ENCODE measurements at regions not wholly inside any gene's neighbourhood (a gene's known extent, or its start where the extent isn't known, plus 50 kb on each side); places are given as distances from the start of the nearest gene placed in this dataset.

DNA sequence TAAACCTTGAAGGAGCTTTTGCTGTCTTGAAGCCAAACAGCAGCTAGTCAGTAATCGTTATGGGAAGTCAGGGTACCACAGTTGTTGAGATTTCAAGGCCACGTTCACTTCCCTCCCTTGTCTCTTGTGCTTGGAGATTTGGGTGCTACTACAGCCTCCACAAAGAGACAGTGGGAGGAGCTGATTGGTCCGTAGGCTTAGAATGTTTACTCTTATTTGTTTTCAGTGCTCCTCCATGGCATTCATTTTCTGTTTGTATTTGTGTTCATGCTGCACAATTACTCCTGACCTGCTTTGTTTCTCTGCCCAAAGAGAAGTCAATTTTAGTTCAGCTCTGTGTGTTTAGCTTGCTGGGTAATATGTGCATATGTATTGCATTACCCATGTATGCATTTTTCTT lies 147.7 kb downstream of the PRL start:
- TF ChIP-seq, protein P1, sequence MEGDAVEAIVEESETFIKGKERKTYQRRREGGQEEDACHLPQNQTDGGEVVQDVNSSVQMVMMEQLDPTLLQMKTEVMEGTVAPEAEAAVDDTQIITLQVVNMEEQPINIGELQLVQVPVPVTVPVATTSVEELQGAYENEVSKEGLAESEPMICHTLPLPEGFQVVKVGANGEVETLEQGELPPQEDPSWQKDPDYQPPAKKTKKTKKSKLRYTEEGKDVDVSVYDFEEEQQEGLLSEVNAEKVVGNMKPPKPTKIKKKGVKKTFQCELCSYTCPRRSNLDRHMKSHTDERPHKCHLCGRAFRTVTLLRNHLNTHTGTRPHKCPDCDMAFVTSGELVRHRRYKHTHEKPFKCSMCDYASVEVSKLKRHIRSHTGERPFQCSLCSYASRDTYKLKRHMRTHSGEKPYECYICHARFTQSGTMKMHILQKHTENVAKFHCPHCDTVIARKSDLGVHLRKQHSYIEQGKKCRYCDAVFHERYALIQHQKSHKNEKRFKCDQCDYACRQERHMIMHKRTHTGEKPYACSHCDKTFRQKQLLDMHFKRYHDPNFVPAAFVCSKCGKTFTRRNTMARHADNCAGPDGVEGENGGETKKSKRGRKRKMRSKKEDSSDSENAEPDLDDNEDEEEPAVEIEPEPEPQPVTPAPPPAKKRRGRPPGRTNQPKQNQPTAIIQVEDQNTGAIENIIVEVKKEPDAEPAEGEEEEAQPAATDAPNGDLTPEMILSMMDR (IDR thresholded peaks at IDR 0.05; ENCODE audit: insufficient read depth, low read length, poor library complexity, severe bottlenecking): no peak
- Histone ChIP-seq H3K36me3 (ENCODE audit: control insufficient read depth, insufficient read depth, low read length) (no peaks in the 10 kb centered on the region), H3K4me3 (ENCODE audit: low read depth, low read length) (no peak overlapping the region), H3K27me3 (ENCODE audit: control insufficient read depth, insufficient read depth, low read length) (no peaks in the 10 kb centered on the region)
- no peak for DNase-seq (ENCODE audit: low read depth)

DNA sequence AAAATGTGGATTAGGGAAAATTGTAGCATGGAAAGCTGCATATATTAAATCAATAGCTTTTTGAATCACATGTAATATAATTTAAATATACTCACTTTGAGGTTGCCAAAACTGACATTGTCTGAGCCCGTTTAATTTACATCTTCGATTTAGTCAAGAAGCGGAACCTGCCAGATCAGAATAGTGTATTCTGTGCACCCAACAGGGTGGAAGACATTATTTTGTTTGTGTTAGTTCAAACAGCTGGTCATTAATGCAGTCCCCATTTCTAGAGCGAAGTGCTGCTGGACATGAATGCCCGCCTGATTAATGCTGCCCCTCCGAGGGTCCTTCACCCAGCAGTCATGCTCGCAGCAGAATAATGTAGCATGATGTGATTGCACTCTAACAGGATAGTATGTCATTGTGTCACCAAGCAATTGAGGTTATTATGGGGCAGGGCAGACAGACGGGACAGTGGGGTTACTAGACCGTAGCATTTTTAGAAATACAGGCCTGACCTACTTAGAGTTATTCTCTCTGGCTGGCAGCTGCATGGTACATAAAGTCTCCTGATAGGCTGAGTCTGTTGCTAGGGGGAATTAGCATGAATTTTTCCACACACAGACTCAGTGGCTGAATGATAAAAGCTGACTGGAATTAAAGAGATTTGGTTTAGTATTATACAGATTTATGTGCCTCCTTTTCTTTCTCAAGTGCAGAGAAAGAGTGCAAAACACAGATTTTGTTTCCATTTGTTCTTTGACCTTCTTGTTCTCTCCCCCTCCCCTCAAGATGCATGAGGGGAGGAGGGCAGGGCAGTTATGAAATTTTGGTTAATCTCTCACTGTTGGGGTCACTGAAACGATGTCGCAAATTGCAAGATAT lies 147.1 kb downstream of the PRL start:
- Histone ChIP-seq H3K27me3 (ENCODE audit: control insufficient read depth, insufficient read depth, low read length) (no peaks in the 10 kb centered on the region), H3K36me3 (ENCODE audit: control insufficient read depth, insufficient read depth, low read length) (no peaks in the 10 kb centered on the region), H3K4me3 (ENCODE audit: low read depth, low read length) (no peak overlapping the region)
- DNase-seq (ENCODE audit: low read depth): peak; percentile 54
- TF ChIP-seq, protein P1 (IDR thresholded peaks at IDR 0.05; ENCODE audit: insufficient read depth, low read length, poor library complexity, severe bottlenecking): no peak

DNA sequence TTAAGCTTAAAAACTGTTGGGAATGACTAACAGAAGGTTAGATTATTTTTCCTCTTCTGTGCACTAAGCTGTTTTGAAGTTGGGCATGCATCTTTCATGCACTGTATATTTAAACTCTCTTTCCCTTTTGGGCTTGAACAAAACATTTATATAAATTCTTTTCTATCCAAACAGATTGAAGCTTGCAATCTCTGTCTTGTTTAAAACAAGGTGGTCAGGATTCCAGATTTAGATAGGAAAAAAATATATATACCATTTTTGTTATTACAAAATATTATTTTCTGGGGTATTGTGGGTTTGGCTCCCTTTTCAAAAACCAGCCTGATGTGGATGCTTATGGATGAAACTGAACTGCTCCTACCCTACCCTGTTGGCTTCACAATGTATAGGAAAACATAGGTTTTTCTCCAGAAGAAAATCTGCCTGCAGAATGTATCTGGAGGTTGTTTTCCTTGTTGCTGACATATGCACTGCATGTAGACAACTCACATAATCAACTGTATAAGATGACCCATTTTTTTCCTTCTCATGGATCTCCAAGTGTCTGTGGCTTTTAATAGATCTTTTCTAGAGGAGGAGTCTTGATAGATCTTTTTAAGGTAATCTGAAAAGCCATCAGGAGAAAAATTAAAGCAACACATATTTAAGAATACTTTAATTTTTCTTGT lies 146.3 kb downstream of the PRL start:
- no peaks in the 10 kb centered on the region for H3K36me3 ChIP-seq (ENCODE audit: control insufficient read depth, insufficient read depth, low read length)
- no peak overlapping the region for H3K4me3 ChIP-seq (ENCODE audit: low read depth, low read length)
- TF ChIP-seq, protein P1 (IDR thresholded peaks at IDR 0.05; ENCODE audit: insufficient read depth, low read length, poor library complexity, severe bottlenecking): no peak
- DNase-seq (ENCODE audit: low read depth): no peak
- no peaks in the 10 kb centered on the region for H3K27me3 ChIP-seq (ENCODE audit: control insufficient read depth, insufficient read depth, low read length)

DNA sequence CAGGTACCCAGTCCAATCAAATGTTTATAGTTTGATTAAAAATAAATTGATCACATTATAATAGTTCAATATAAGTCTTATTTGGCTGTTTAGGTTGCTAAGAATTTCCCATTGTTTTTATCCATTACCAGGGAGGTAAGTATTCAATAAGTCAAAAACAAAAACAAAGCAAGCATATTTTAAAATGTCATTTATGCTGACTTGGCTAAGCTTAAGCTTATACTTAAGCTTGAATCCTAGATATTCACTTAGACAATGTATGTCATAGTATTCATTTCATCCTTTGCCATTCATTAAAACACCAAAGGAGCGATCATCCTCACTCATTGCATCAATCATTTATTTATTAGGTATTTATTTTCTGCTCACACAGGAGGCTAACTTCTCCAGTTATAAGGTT lies 144.9 kb downstream of the PRL start:
- Histone ChIP-seq H3K4me3 (ENCODE audit: low read depth, low read length) (no peak overlapping the region), H3K36me3 (ENCODE audit: control insufficient read depth, insufficient read depth, low read length) (no peaks in the 10 kb centered on the region), H3K27me3 (ENCODE audit: control insufficient read depth, insufficient read depth, low read length) (no peaks in the 10 kb centered on the region)
- TF ChIP-seq, protein P1 (IDR thresholded peaks at IDR 0.05; ENCODE audit: insufficient read depth, low read length, poor library complexity, severe bottlenecking): no peak
- DNase-seq (ENCODE audit: low read depth): no peak

DNA sequence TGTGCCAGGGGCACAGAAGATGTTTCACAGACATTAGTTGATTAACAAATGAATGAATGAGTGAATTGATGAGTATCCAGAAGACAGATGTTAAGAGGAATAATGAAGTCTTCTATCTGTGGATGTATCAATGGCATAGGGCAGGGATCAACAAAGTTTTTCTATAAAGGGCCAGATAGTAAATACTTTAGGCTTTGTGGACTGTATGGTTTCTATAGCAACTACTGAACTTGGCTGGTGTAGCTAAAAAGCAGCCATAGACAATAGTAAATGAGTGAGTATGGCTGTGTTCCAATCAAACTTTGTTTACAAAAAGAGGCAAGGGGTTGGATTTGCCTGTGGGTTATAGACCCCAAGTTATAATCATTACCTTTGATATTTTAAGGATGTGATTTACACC lies 144.0 kb downstream of the PRL start:
- TF ChIP-seq, protein P1 (IDR thresholded peaks at IDR 0.05; ENCODE audit: insufficient read depth, low read length, poor library complexity, severe bottlenecking): no peak
- DNase-seq (ENCODE audit: low read depth): no peak
- no peak overlapping the region for H3K4me3 ChIP-seq (ENCODE audit: low read depth, low read length)
- no peaks in the 10 kb centered on the region for H3K27me3 ChIP-seq (ENCODE audit: control insufficient read depth, insufficient read depth, low read length)
- no peaks in the 10 kb centered on the region for H3K36me3 ChIP-seq (ENCODE audit: control insufficient read depth, insufficient read depth, low read length)
